ENCODE measurements at regions not wholly inside any gene's neighbourhood (a gene's known extent, or its start where the extent isn't known, plus 50 kb on each side); places are given as distances from the start of the nearest gene placed in this dataset.

GRCh38 chr5:159385536-159385935, 55.2 kb upstream of the IL12B start:
- DNase-seq (ENCODE audit: low read depth): no peak
- TF ChIP-seq CTCF (IDR thresholded peaks at IDR 0.05; ENCODE audit: insufficient read depth, low read depth, low read length): no peak
- no peak overlapping the region for H3K4me3 ChIP-seq (ENCODE audit: low read depth, low read length)

GRCh38 chr5:159386028-159386711, 55.9 kb upstream of the IL12B start:
- H3K4me3 ChIP-seq (ENCODE audit: low read depth, low read length): no peak overlapping the region
- no peak for TF ChIP-seq CTCF (IDR thresholded peaks at IDR 0.05; ENCODE audit: insufficient read depth, low read depth, low read length)
- no peak for DNase-seq (ENCODE audit: low read depth)

GRCh38 chr5:159392871-159393270, 62.6 kb upstream of the IL12B start:
- no peak overlapping the region for H3K4me3 ChIP-seq (ENCODE audit: low read depth, low read length)
- no peak for DNase-seq (ENCODE audit: low read depth)
- no peak for TF ChIP-seq CTCF (IDR thresholded peaks at IDR 0.05; ENCODE audit: insufficient read depth, low read depth, low read length)

GRCh38 chr5:159393854-159394274, 63.6 kb upstream of the IL12B start:
- no peak for DNase-seq (ENCODE audit: low read depth)
- H3K4me3 ChIP-seq (ENCODE audit: low read depth, low read length): no peak overlapping the region
- no peak for TF ChIP-seq CTCF (IDR thresholded peaks at IDR 0.05; ENCODE audit: insufficient read depth, low read depth, low read length)

GRCh38 chr5:159395202-159395601, 64.9 kb upstream of the IL12B start:
- DNase-seq (ENCODE audit: low read depth): no peak
- TF ChIP-seq CTCF (IDR thresholded peaks at IDR 0.05; ENCODE audit: insufficient read depth, low read depth, low read length): no peak
- H3K4me3 ChIP-seq (ENCODE audit: low read depth, low read length): no peak overlapping the region

- no peak for TF ChIP-seq CTCF (IDR thresholded peaks at IDR 0.05; ENCODE audit: insufficient read depth, low read depth, low read length)
- no peak for DNase-seq (ENCODE audit: low read depth)
Measured at GRCh38 chr5:159398936-159399335, 68.6 kb upstream of the IL12B start.

GRCh38 chr5:159400476-159400875, 70.2 kb upstream of the IL12B start:
- no peak for TF ChIP-seq CTCF (IDR thresholded peaks at IDR 0.05; ENCODE audit: insufficient read depth, low read depth, low read length)
- no peak for DNase-seq (ENCODE audit: low read depth)
- H3K4me3 ChIP-seq (ENCODE audit: low read depth, low read length): no peak overlapping the region

More at GRCh38 chr5:159398936-159399335, 68.6 kb upstream of the IL12B start:
- no peak overlapping the region for H3K4me3 ChIP-seq (ENCODE audit: low read depth, low read length)

Measured in fibroblast of villous mesenchyme (primary cell).